H1 (cell line): ENCODE measurements at regions not wholly inside any gene's neighbourhood (a gene's known extent, or its start where the extent isn't known, plus 50 kb on each side); places are given as distances from the start of the nearest gene placed in this dataset.

ENCODE experiments used
- CTCF ChIA-PET: fragments of 300-600 bp; sonication (Branson Sonifier 250); formaldehyde crosslinking; loops from one replicate; lab custom pipeline; 2021; ENCODE audit not compliant: partially characterized antibody; lab: Charles Lee
- POLR2A ChIA-PET: fragments of 300-600 bp; sonication (Branson Sonifier 250); formaldehyde crosslinking; loops from one replicate; lab custom pipeline; 2021; ENCODE audit warnings: inconsistent platforms; ENCODE audit not compliant: partially characterized antibody; lab: Charles Lee
- DNase-seq, 2 experiments: peaks; one replicate each; pipeline versions ENCODE4 v3.0.0 to v3.0.0-alpha.2; 2010 to 2022; ENCODE audit warnings: low spot score in 2 of 2, low read depth in 1 of 2, mixed read lengths in 1 of 2
- FAIRE-seq: peaks from 2 replicates; lab custom pipeline; 2011; peaks lifted over from hg19 to GRCh38; lab: Jason Lieb, UNC
- H2AFZ ChIP-seq: 2 replicates; pipeline ENCODE4 v1.8.1; 2012; ENCODE audit warnings: low read length, inconsistent platforms
- H2AK5ac ChIP-seq: 2 replicates; pipeline ENCODE4 v1.6.1; 2013; ENCODE audit warnings: low read depth, low read length
- H2BK120ac ChIP-seq: replicated peaks from 2 replicates; pipeline ENCODE3; 2013; ENCODE audit warnings: low read depth, low read length, inconsistent platforms
- H2BK12ac ChIP-seq: 2 replicates; pipeline ENCODE4 v1.6.1; 2013; ENCODE audit warnings: low read depth, low read length
- H2BK15ac ChIP-seq: 2 replicates; pipeline ENCODE4 v1.6.1; 2013; ENCODE audit warnings: low read length
- H2BK20ac ChIP-seq: 2 replicates; pipeline ENCODE4 v1.6.1; 2013; ENCODE audit warnings: low read length
- H2BK5ac ChIP-seq: 2 replicates; pipeline ENCODE4 v1.6.1; 2013; ENCODE audit warnings: low read depth, low read length
- H3K14ac ChIP-seq: 2 replicates; pipeline ENCODE4 v1.6.1; 2013; ENCODE audit warnings: inconsistent platforms; ENCODE audit not compliant: insufficient read length
- H3K18ac ChIP-seq: 2 replicates; pipeline ENCODE4 v1.6.1; 2013; ENCODE audit warnings: low read length; ENCODE audit errors: extremely low read depth
- H3K23ac ChIP-seq: 2 replicates; pipeline ENCODE4 v1.6.1; 2013; ENCODE audit warnings: inconsistent platforms; ENCODE audit not compliant: insufficient read length
- H3K23me2 ChIP-seq: 2 replicates; pipeline ENCODE4 v1.6.1; 2013; ENCODE audit warnings: low read depth, low read length
- H3K27ac ChIP-seq: 2 replicates; pipeline ENCODE4 v1.6.1; 2011; ENCODE audit warnings: low read depth, low read length, inconsistent platforms
- H3K27me3 ChIP-seq, 4 experiments: replicated peaks in 1 of 4; 1 replicate in 1 of 4; 2 replicates in 3 of 4; pipeline versions ENCODE4 v1.6.1 to v1.8.1; 2011 to 2013; ENCODE audit warnings: low read length in 3 of 4, mild to moderate bottlenecking in 3 of 4, inconsistent platforms in 2 of 4, mixed read lengths in 2 of 4, moderate library complexity in 1 of 4; ENCODE audit not compliant: control insufficient read depth in 3 of 4, insufficient read depth in 3 of 4; ENCODE audit errors: extremely low read depth in 1 of 4
- H3K36me3 ChIP-seq, 4 experiments: 2 replicates each; pipeline versions ENCODE4 v1.6.1 to v1.8.1; 2011 to 2013; ENCODE audit warnings: mild to moderate bottlenecking in 4 of 4, low read length in 3 of 4, moderate library complexity in 2 of 4, control low read depth in 1 of 4, inconsistent platforms in 1 of 4; ENCODE audit not compliant: insufficient read depth in 4 of 4, control insufficient read depth in 2 of 4
- H3K4ac ChIP-seq: replicated peaks from 2 replicates; pipeline ENCODE3; 2013; ENCODE audit warnings: low read length, low read depth, mixed read lengths, inconsistent platforms; ENCODE audit not compliant: insufficient read length
- H3K4me1 ChIP-seq, 4 experiments: replicated peaks in 1 of 4; 1 replicate in 1 of 4; 2 replicates in 3 of 4; pipeline versions ENCODE4 v1.6.1 to v1.8.1; 2011 to 2013; ENCODE audit warnings: low read length in 3 of 4, inconsistent platforms in 2 of 4, mixed read lengths in 1 of 4; ENCODE audit not compliant: insufficient read depth in 4 of 4, control insufficient read depth in 3 of 4
- H3K4me2 ChIP-seq, 2 experiments: 2 replicates each; pipeline versions ENCODE4 v1.6.1 to v1.8.1; 2011 to 2013; ENCODE audit warnings: low read depth in 2 of 2, low read length in 2 of 2, control low read depth in 1 of 2, inconsistent platforms in 1 of 2, mild to moderate bottlenecking in 1 of 2; ENCODE audit not compliant: insufficient read depth in 1 of 2
- H3K4me3 ChIP-seq, 4 experiments: fragments of 200-600, 300-600 bp in 1 of 4; sonication (generic), shearing (Covaris generic), sonication (Bioruptor Twin) in 1 of 4; 2 replicates each; pipeline versions ENCODE4 v1.5.1 to v1.8.1; 2011 to 2016; ENCODE audit warnings: low read length in 4 of 4, low read depth in 3 of 4, control low read depth in 2 of 4, inconsistent platforms in 2 of 4, mild to moderate bottlenecking in 2 of 4, mixed read lengths in 1 of 4, moderate library complexity in 1 of 4; ENCODE audit not compliant: insufficient read depth in 2 of 4; ENCODE audit errors: extremely low read depth in 1 of 4
- H3K56ac ChIP-seq: replicated peaks from 2 replicates; pipeline ENCODE3; 2013; ENCODE audit warnings: low read depth, mild to moderate bottlenecking, mixed read lengths, low read length, inconsistent platforms; ENCODE audit not compliant: insufficient read length
- H3K79me1 ChIP-seq: 2 replicates; pipeline ENCODE4 v1.6.1; 2013; ENCODE audit warnings: low read depth, low read length, control low read depth
- H3K79me2 ChIP-seq, 2 experiments: 2 replicates each; pipeline versions ENCODE4 v1.6.1 to v1.8.1; 2012 to 2013; ENCODE audit warnings: low read length in 2 of 2, mild to moderate bottlenecking in 2 of 2, inconsistent platforms in 1 of 2; ENCODE audit not compliant: insufficient read depth in 2 of 2, control insufficient read depth in 1 of 2
- H3K9ac ChIP-seq, 4 experiments: replicated peaks in 1 of 4; 1 replicate in 1 of 4; 2 replicates in 3 of 4; pipeline versions ENCODE4 v1.6.1 to v1.8.1; 2011 to 2013; ENCODE audit warnings: low read depth in 3 of 4, low read length in 3 of 4, control low read depth in 2 of 4, mild to moderate bottlenecking in 2 of 4, moderate library complexity in 2 of 4, inconsistent platforms in 1 of 4; ENCODE audit errors: extremely low read depth in 1 of 4
- H3K9me3 ChIP-seq, 2 experiments: 2 replicates each; pipeline versions ENCODE4 v1.6.1 to v1.8.1; 2012 to 2013; ENCODE audit warnings: mild to moderate bottlenecking in 2 of 2, moderate library complexity in 2 of 2, control low read depth in 1 of 2, inconsistent platforms in 1 of 2, low read depth in 1 of 2, low read length in 1 of 2, mixed read lengths in 1 of 2; ENCODE audit not compliant: insufficient read depth in 2 of 2
- H4K20me1 ChIP-seq, 2 experiments: replicated peaks in 1 of 2; 2 replicates each; pipeline versions ENCODE3 to v1.8.1; 2011 to 2013; ENCODE audit warnings: inconsistent platforms in 2 of 2, low read length in 2 of 2, mild to moderate bottlenecking in 1 of 2; ENCODE audit not compliant: insufficient read depth in 2 of 2, control insufficient read depth in 1 of 2
- H4K5ac ChIP-seq: 2 replicates; pipeline ENCODE4 v1.6.1; 2013; ENCODE audit warnings: low read length, low read depth, mixed read lengths, inconsistent platforms; ENCODE audit not compliant: insufficient read length
- H4K8ac ChIP-seq: 2 replicates; pipeline ENCODE4 v1.8.0; 2013; ENCODE audit warnings: mild to moderate bottlenecking, moderate library complexity, low read length, inconsistent platforms; ENCODE audit not compliant: insufficient read depth; ENCODE audit errors: extremely low read depth
- H4K91ac ChIP-seq: replicated peaks from 2 replicates; pipeline ENCODE3; 2013; ENCODE audit warnings: low read length, mixed read lengths, inconsistent platforms; ENCODE audit not compliant: insufficient read length
- EZH2 ChIP-seq: fragments of 200-600 bp; sonication (generic); IDR thresholded peaks from 2 replicates; pipeline ENCODE4 v1.7.1; 2012; ENCODE audit warnings: low read depth, mild to moderate bottlenecking, moderate library complexity, low read length, inconsistent platforms; ENCODE audit not compliant: severe bottlenecking
- GTF2F1 ChIP-seq: IDR thresholded peaks from 2 replicates; pipeline ENCODE4 v1.6.1; 2012; ENCODE audit warnings: low read depth, low read length, improper control_type of control experiment, borderline replicate concordance
- POLR2AphosphoS5 ChIP-seq: IDR thresholded peaks from 2 replicates; pipeline ENCODE4 v1.6.1; 2011; ENCODE audit warnings: low read depth, low read length
- RBBP5 ChIP-seq: IDR thresholded peaks from 2 replicates; pipeline ENCODE4 v1.7.1; 2012; ENCODE audit warnings: low read depth, mild to moderate bottlenecking, inconsistent platforms, low read length, moderate library complexity, borderline replicate concordance
- SAP30 ChIP-seq: fragments of 300-600 bp; sonication (generic); IDR thresholded peaks from 2 replicates; pipeline ENCODE4 v1.7.1; 2012; ENCODE audit warnings: low read length, moderate library complexity, mild to moderate bottlenecking, inconsistent platforms; ENCODE audit not compliant: insufficient read depth, insufficient replicate concordance
- SRF ChIP-seq: IDR thresholded peaks from 2 replicates; pipeline ENCODE4 v1.6.1; 2011; ENCODE audit warnings: mild to moderate bottlenecking, low read depth, low read length, moderate library complexity
- WGBS, 2 experiments: shearing (Covaris generic) in 1 of 2; methylation state at CpG; one replicate each; pipeline versions ENCODE4 v1.1.6 to v1.1.7; 2013 to 2015; ENCODE audit warnings: low lambda C conversion rate in 2 of 2, mixed read lengths in 2 of 2, inconsistent platforms in 1 of 2, low coverage in 1 of 2, missing lambda C conversion rate in 1 of 2; ENCODE audit not compliant: insufficient replicate concordance in 2 of 2, insufficient coverage in 1 of 2, insufficient read length in 1 of 2; ENCODE audit errors: extremely low coverage in 1 of 2, missing lambda C conversion rate in 1 of 2; 5-methylcytosine and 5-hydroxymethylcytosine counted together

- WGBS, 2 experiments = 96% methylated on average over 18 of the region's 18 CpGs; no CpG with 5 or more reads in 1 of the 2 experiments
- H4K20me1 ChIP-seq = peaks cover 5 to 21% of the 10 kb centered on the region in 2 experiments
- peaks cover 5% of the 10 kb centered on the region; the same call in 1 of the 2 replicates for H3K79me1 ChIP-seq
- H3K27me3 ChIP-seq = no peaks in the 10 kb centered on the region; a peak in 1 of 7 replicates
- FAIRE-seq = no peak
- no peak overlapping the region for H2BK20ac ChIP-seq
- no peak overlapping the region for H3K23ac ChIP-seq
- no peaks in the 10 kb centered on the region; a peak in 1 of 4 replicates for H3K9me3 ChIP-seq
- H3K27ac ChIP-seq = no peak overlapping the region
- H3K56ac ChIP-seq = no peak overlapping the region
- no peak for DNase-seq
- H2AFZ ChIP-seq = no peak overlapping the region
- H4K5ac ChIP-seq = no peak overlapping the region
- no peak overlapping the region for H3K14ac ChIP-seq
- no peak overlapping the region for H4K91ac ChIP-seq
- no peaks in the 10 kb centered on the region; a peak in 1 of 8 replicates for H3K36me3 ChIP-seq
- no peak overlapping the region for H3K18ac ChIP-seq
- H3K4me1 ChIP-seq = peaks cover 0 to 3% (median 0%) of the 10 kb centered on the region in 4 experiments; a peak in 3 of 7 replicates
- TF ChIP-seq SRF (no peak), RBBP5 (no peak), EZH2 (no peak), GTF2F1 (no peak), SAP30 (no peak), POLR2AphosphoS5 (no peak)
- no peak overlapping the region for H3K9ac ChIP-seq
- H3K23me2 ChIP-seq = peaks cover 7% of the 10 kb centered on the region
- H2BK12ac ChIP-seq = no peak overlapping the region
- H3K4ac ChIP-seq = no peak overlapping the region
- ChIA-PET POLR2A (no interaction called here), CTCF (interaction anchor here (1.0 kb wide), 1 partner anchor 36 kb away, joined by 3 read pairs; no protein-coding TSS in a partner anchor)
- no peak overlapping the region for H2BK5ac ChIP-seq
- no peak overlapping the region for H2BK120ac ChIP-seq
- no peak overlapping the region for H3K4me3 ChIP-seq
- H2AK5ac ChIP-seq = no peak overlapping the region
- no peak overlapping the region for H4K8ac ChIP-seq
- no peak overlapping the region for H3K4me2 ChIP-seq
- H2BK15ac ChIP-seq = no peak overlapping the region
- H3K79me2 ChIP-seq = peaks cover 0 to 11% of the 10 kb centered on the region in 2 experiments; a peak in 2 of 4 replicates
These were observed 1223.9 kb downstream of the BRD1 start for GRCh38 chr22:48603621-48604320.
